HG02938 (cell line): ENCODE measurements at regions not wholly inside any gene's neighbourhood (a gene's known extent, or its start where the extent isn't known, plus 50 kb on each side); places are given as distances from the start of the nearest gene placed in this dataset.
"Not testable (repeated sequence)": the region's sequence is repeated elsewhere in the genome, so short reads cannot be mapped to it uniquely, and the experiment has no call there.

Experiments used
- ATAC-seq: cut with Tn5 transposase; IDR thresholded peaks from one replicate; pipeline ENCODE4 v1.9.1; 2021; ENCODE audit warnings: mild to moderate bottlenecking, moderate library complexity; ENCODE audit not compliant: unreplicated experiment

DNA sequence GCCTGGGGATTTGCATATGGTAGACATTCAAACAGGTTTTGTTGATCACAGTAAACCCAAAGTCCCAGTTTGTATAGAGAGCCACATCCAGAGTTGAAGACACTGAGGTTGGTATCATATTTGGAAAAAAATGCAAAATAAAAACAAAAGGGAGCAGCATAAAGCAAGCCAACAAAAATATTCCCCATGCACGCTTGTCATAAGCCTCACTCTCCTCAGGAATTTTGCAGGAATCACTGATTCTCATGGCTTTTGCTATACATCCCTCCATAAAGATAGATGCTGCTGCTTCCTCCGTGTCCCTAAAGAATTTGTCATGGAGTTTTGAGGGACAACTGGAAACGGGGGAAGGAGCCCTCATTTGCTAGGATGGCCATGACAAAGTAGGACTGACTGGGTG is 108.8 kb upstream of the TCF4 start:
- ATAC-seq, result no peak

DNA sequence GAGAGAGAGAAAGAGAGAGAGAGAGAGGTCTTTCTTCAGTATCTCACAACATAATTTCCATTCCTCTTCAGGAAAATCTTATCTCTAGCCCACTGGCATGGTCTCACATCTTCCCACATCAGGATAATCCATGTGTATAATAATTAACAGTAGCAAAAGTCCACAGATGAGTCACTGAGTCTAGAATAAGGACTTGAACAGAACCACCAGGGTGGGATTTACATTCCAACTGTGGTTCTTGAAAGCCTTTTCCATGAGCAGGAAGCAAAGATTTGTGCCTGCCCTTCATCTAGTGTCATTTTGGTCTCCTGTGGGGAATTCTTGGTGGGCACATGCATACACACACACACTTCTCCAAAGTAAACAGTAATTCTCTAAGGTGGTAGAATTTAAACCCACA is 107.1 kb upstream of the TCF4 start:
- no peak for ATAC-seq

DNA sequence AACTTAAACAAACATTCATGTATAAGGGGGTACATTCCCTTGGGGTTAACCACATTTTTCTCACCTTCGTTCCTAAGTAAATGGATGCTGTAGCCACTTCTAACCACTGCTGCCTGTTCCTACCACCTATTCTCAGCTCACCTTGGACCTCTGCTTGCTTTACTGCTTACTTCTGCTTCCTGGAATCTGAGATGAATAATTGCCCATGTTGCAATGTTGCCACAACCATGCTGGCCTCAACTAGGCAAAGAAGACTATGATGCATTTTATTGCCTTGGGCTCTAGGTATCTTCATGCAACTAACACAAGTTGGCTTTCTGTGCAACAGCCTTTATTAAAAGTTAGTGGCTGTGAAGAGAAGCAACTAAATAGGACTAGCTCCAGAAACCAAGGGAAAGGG is 106.3 kb upstream of the TCF4 start:
- no peak for ATAC-seq

DNA sequence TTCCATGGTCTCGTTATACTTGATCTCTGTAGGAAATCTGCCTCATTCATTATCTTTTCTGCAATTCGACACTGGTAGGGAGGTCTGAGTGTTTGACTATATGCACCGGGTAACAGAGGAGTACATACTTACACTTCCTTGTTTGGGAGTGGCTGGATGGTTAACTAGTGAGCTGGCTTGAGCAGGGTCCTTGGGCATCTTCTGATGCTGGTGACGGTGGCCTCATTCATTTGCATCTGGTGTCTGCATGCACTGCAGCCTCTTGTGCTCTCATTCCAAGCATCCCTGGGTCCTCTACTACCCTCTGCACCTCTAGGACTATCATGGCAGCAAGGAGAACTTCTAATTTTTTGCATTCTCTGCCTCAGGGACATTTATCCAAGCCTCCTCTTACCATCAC is 100.0 kb upstream of the TCF4 start:
- ATAC-seq, result no peak

DNA sequence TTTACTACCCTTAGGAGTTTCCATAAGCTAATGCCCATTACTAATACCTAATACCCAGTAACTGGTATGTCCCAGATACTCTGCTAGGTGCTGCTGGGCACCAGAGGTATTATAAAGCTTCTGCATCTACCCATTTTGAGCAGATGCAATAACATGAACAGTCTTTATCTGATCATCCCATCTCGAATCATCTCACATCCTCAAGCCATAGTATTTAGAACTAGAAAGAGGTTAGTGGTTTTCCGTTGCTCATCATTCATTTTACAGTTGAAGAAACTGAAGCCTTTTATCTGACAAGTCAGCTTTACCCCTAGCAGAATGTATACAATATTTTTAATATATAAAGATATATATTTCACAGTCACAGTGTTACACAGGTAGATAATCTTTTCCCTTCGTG is 99.1 kb upstream of the TCF4 start:
- ATAC-seq, result no peak

DNA sequence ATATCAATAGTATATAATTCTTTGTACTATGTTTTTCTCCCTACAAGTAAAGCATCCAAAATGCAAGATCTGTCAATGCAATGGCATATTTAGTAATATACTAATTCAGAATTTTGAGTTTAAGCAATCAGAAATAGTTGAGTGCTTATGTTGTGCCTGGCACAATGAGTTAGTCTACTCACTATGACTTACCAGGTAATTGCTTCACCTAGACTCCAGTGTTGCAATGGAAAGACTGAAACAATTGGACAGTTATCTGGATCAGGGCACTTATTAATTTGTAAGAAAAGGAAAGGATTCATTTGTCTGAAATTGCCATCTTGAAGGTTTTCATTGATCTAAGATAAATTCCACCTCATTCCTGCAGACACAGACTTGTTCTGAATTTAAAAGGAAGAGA is 97.6 kb upstream of the TCF4 start:
- ATAC-seq, result no peak

DNA sequence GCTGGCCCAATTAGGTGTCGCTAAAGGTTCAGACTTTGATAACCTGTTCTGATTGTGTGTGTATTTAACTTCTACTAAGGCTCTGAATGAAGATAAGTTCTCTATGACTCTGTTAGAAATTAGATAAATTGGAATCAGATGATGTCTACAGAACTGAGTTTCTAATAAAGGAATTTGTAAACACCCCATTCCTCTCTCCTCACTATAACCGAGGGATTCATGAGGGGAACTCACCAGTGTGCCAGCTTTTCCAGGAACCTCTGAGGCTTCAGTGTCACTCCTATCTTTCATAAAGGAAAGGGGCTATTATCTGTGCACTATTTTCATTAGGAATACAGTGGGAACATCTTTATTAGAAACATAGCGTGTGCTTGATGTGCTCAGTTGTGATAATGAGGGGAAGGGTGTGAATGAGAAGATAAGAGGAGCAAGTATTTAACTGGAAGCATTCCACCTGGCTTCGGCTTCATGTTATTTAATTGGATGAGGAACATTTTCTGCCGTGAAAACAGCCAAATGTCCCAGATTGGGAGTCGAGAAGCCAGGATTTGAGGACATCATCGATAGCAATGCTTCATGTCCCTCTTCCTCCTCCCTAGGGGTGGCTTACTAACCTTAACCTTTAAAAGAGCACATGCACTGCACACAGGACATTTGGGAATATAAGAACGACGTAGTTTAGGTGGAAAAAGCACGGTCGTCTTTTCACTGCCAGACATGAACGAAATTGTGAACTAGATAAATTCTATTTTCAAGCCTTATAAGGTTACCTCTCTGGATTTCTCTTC is 84.8 kb upstream of the TCF4 start:
- ATAC-seq, result no peak

DNA sequence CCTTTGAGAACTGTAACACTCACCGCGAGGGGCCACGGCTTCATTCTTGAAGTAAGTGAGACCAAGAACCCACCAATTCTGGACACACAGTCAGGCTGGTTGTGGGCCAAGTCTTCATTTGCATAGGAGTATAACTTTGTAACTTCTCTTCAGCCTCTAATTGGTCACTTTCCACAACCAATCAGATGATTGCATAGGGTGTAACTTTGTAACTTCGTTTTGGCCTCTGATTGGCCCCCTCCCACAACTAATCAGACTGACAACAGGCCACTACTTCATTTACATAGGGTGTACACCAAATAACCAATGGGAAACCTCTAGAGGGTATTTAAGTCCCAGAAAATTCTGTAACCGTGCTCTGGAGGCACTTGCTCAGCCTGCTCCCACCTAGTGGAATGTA is 77.5 kb upstream of the TCF4 start:
- no peak for ATAC-seq

DNA sequence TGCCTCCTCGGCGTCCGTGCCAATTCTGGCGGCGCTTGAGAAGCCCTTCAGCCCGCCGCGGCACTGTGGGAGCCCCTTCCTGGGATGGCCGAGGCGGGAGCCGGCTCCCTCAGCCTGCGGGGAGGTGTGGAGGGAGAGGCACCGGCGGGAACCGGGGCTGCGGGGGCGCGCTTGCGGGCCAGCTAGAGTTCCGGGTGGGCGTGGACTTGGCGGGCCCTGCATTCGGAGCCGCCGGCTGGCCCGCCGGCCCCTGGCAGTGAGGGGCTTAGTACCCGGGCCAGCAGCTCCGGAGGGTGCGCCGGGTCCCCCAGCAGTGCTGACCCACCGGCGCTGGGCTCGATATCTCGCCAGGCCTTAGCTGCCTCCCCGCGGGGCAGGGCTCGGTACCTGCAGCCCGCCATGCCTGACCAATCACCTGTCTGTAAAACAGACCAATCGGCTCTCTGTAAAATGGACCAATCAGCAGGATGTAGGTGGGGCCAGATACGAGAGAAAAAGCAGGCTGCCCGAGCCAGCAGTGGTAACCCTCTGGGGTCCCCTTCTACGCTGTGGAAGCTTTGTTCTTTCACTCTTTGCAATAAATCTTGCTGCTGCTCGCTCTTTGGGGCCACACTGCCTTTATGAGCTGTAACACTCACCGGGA is 76.9 kb upstream of the TCF4 start:
- not testable (repeated sequence) for ATAC-seq

DNA sequence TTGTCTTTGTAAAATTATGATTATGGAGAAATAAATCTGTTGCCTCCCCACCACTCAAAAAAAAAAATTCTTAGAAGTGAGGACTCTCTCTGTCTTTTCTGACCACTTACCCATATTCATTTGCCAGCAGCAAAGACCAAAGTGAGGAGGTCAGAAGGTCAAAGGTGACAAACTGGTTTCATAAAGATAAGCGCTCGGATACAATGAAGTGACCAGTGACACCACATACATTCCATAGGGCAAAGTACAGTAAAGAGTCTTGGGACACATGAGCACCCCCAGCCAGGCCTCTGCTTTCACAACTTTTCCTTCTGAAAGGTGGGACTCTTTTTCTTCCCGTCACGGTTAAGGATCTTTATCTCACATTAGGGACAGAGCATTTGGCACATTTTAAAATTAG is 75.9 kb upstream of the TCF4 start:
- no peak for ATAC-seq

DNA sequence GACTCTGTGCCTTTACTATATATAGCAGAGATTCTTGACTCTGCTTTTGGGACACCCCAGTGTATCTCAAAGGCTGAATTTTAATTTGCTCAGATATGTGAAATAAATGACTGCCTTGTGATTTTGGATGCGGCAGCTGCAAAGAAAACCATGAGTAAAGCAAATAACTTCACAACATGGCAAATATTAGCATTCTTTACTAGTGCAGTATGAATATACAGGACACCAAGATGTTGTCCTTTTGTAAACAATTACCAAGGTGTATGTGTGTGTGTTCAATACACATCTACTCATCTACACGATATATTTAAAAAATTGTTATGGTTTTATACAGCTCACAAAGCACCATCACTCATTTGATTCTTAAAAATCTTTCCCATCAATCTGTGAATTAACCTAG is 70.6 kb upstream of the TCF4 start:
- no peak for ATAC-seq

DNA sequence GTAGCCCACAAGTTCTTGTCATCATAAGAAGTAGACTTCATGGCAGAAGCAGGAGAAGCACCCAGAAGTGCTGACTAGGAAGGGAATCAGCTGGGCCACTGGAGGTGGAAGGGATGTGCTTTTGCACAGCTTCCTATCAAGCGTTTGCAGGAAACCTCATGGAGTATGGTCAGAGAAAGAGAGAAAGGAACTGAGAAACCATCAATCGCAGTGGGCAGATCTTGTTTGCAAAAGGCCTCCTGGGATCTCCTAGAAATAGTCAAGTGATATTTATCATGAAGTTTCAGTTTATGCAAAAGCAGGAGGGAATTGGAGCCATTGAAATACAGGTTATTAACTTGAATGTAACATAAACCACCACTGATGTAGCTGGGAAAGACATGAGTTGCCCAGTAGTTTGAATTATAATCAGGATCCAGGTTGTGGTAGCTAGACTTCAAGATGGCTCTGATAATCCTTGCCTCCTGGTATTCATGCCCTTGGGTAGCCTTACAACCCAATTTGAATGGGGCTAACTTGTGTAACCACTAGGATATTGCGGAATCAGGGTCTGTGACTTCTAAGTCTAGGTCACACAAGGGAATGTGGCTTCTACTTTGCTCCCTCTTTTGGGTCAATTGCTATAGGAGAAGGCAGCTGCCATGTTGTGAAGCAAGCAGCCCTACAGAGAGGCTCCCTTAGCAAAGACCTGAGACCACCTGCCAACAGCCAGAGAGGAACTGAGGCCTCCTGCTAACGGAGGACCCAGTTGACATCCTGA is 69.8 kb upstream of the TCF4 start:
- no peak for ATAC-seq

DNA sequence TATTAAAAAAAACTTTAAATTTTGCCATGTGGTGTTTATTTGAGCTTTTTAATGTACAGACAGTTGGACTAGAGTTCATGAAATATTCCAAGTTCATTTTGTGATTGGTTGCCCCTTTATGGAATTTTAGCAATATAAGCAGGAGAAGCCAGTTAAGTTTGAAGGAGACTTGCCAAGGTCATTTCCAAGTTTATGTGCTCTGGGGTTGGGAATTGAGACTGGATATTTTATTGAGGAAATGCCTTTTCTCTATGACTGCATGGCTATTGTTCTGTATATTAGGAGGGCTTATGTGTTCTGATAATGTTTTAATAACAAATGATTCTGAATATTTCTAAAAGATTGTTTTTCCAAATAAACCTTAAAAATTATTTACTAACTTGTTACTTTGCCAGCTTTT is 67.0 kb upstream of the TCF4 start:
- ATAC-seq, result no peak

DNA sequence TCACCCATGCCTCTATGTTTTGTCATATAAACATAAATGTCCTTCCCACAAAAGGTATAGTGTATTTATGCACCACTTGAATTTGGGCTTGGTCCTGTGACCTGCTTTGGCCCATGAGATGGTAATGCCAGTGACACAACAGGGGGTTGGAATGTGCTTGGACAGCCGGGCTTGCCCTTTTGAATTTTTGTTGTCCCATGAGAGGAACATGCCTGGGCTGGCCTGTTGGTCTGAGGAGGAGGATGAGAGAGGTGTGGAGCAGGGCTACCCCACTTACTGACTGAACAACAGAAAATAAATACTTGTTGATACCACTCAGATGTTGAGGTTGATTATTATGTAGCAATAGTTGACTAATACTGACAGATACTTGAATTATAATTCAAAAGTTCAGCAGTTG is 63.2 kb upstream of the TCF4 start:
- no peak for ATAC-seq

DNA sequence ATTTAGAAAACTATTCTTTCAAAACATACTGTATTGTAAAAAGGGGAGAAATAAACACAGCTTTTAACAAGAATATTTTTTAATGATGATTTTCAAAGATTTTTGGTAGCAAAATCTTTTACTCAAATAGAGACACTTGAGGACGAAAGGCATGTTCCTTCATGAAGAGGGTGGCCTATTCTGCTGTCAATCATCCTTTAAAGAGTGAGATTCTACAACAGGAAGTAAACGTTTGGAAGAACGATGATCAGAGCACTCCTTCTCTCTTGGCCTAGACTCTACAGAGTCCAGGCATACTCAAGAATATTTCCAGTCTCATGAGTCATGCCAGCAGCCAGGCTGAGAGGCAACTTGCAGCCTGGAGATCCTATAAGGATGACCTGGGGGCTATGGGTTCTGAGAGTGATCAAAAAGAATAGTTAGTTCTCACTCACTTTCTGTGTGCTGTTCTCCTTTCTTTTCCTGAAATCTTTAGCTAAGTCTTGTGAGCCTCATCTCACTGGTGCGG is 62.4 kb upstream of the TCF4 start:
- ATAC-seq, result no peak

DNA sequence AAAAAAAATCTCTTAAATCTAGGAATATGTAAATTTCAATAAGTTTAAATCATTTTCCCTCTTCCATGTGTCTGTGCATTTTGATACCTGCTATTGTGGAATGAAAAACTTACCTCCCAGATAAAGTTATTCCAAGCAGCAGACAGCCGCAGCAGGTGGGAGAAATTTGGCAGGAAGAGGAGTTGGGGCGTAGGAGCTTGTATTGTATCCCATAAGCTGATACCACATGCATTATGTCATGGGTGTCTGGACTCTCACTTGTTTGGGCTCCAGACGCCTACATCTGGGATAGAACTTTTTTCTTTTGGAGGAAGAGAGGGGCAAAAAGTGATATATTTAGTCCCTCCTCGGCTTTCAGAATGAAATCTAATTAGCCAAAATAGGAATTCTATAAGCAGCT is 59.3 kb upstream of the TCF4 start:
- ATAC-seq, result no peak

DNA sequence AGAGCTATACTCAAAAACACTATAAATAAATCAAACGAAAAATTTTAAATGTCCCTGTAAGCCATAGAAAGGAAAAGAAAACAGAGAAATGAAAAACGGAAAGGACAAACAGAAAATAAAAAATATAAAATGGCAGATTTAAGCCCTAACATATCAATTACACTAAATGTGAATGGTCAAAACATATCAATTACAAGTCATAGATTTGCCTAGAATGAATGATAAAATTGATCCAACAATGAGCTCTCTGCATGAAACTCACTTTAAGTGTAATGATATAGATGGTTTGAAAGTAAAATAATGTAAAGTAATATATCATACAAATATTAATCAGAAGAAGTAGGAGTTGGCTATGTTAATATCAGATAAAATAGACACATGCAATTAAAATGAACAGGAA is 54.2 kb upstream of the TCF4 start:
- ATAC-seq, result no peak

DNA sequence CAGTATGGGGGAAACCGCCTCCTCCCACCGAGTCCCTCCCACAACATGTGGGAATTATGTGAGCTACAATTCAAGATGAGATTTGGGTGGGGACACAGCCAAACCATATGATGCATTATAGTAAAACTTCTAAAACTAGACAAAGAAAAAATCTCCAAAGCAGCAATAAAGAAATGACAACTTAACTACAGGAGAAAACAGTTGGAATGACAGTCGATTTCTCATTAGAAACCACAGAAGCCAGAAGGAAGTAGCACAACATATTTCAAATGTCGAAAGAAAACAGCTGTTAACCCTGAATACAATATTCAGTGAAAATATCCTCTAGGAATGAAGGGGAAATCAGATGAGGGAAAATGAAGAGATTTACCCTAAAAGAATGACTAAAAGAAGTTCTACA is 53.5 kb upstream of the TCF4 start:
- ATAC-seq, result no peak
